ENCODE measurements at regions not wholly inside any gene's neighbourhood (a gene's known extent, or its start where the extent isn't known, plus 50 kb on each side); places are given as distances from the start of the nearest gene placed in this dataset.

GRCh38 chr4:17204908-17205307 is 306.5 kb upstream of the LDB2 start:
- no peak overlapping the region for H2BK5ac ChIP-seq (ENCODE audit: low read depth, low read length, poor library complexity)
- H3K36me3 ChIP-seq (ENCODE audit: control insufficient read depth in 1 of 2, insufficient read depth in 2 of 2, low read length in 2 of 2), result no peaks in the 10 kb centered on the region
- H3K9ac ChIP-seq (ENCODE audit: low read length), result no peak overlapping the region
- peaks cover 4% of the 10 kb centered on the region for H3K9me3 ChIP-seq (ENCODE audit: insufficient read depth, low read depth, low read length)
- H3K27me3 ChIP-seq (ENCODE audit: insufficient read depth, low read length), result no peaks in the 10 kb centered on the region
- no peak overlapping the region for H3K4ac ChIP-seq (ENCODE audit: low read depth, low read length)
- no peak overlapping the region for H4K12ac ChIP-seq (ENCODE audit: low read depth, low read length)
- H3K27ac ChIP-seq (ENCODE audit: low read depth, low read length), result no peak overlapping the region
- no peak overlapping the region for H2AFZ ChIP-seq (ENCODE audit: insufficient read depth, low read length, poor library complexity)
- no peak overlapping the region for H3K4me3 ChIP-seq (ENCODE audit: low read depth, low read length)
- H4K8ac ChIP-seq (ENCODE audit: low read depth, low read length), result no peak overlapping the region
- no CpG with 5 or more reads among the region's 2 CpGs for WGBS (ENCODE audit: extremely low coverage, insufficient coverage, insufficient read length)
- H3K23ac ChIP-seq (ENCODE audit: low read length), result no peak overlapping the region
- H3K18ac ChIP-seq (ENCODE audit: low read length), result no peak overlapping the region
- H3K79me2 ChIP-seq (ENCODE audit: control insufficient read depth, insufficient read depth, low read length, poor library complexity), result no peaks in the 10 kb centered on the region
- no peaks in the 10 kb centered on the region for H3K4me1 ChIP-seq (ENCODE audit: control insufficient read depth in 1 of 2, insufficient read depth in 2 of 2, low read length in 2 of 2)
- no peak overlapping the region for H4K91ac ChIP-seq (ENCODE audit: low read depth, low read length)
- H3K4me2 ChIP-seq (ENCODE audit: low read length), result no peak overlapping the region
- H2BK12ac ChIP-seq (ENCODE audit: low read length), result no peak overlapping the region
- no peak overlapping the region for H2BK120ac ChIP-seq (ENCODE audit: insufficient read depth, low read length, poor library complexity)
- DNase-seq, result no peak
- no peaks in the 10 kb centered on the region for H3K79me1 ChIP-seq (ENCODE audit: low read length)
- H3K14ac ChIP-seq (ENCODE audit: low read length), result no peak overlapping the region
- H2AK5ac ChIP-seq (ENCODE audit: low read length), result no peak overlapping the region

DNA sequence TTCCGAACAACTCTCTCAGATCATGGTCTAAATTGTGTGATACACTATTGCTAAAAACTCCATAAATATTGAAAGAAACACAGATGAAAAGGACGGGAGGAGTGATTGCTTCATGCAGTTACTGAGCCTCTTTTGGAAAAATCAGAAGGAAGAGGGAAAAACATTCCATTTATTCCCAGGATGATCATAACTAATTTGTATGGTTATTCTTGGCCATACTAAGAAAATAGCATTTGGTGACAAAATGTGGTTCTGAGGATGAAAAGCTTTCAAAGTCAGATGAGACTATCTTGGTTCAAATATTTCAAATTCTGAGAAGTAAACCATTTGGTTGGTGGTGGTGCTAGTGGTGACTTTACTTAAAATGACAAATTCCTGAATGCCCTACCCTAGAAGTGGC is 305.4 kb upstream of the LDB2 start:
- Histone ChIP-seq H2BK120ac (ENCODE audit: insufficient read depth, low read length, poor library complexity) (no peak overlapping the region), H3K27me3 (ENCODE audit: insufficient read depth, low read length) (no peaks in the 10 kb centered on the region), H3K4me3 (ENCODE audit: low read depth, low read length) (no peak overlapping the region), H2AK5ac (ENCODE audit: low read length) (no peak overlapping the region), H3K79me1 (ENCODE audit: low read length) (no peaks in the 10 kb centered on the region), H3K79me2 (ENCODE audit: control insufficient read depth, insufficient read depth, low read length, poor library complexity) (no peaks in the 10 kb centered on the region), H3K4ac (ENCODE audit: low read depth, low read length) (no peak overlapping the region), H2BK12ac (ENCODE audit: low read length) (no peak overlapping the region), H3K36me3 (ENCODE audit: control insufficient read depth in 1 of 2, insufficient read depth in 2 of 2, low read length in 2 of 2) (no peaks in the 10 kb centered on the region), H3K9ac (ENCODE audit: low read length) (no peak overlapping the region), H4K8ac (ENCODE audit: low read depth, low read length) (no peak overlapping the region), H3K9me3 (ENCODE audit: insufficient read depth, low read depth, low read length) (peaks cover 2% of the 10 kb centered on the region), H3K14ac (ENCODE audit: low read length) (no peak overlapping the region), H3K18ac (ENCODE audit: low read length) (no peak overlapping the region), H3K27ac (ENCODE audit: low read depth, low read length) (no peak overlapping the region), H3K4me2 (ENCODE audit: low read length) (no peak overlapping the region), H4K91ac (ENCODE audit: low read depth, low read length) (no peak overlapping the region), H3K4me1 (ENCODE audit: control insufficient read depth in 1 of 2, insufficient read depth in 2 of 2, low read length in 2 of 2) (no peaks in the 10 kb centered on the region), H4K12ac (ENCODE audit: low read depth, low read length) (no peak overlapping the region), H3K23ac (ENCODE audit: low read length) (no peak overlapping the region), H2BK5ac (ENCODE audit: low read depth, low read length, poor library complexity) (no peak overlapping the region), H2AFZ (ENCODE audit: insufficient read depth, low read length, poor library complexity) (no peak overlapping the region)
- no CpG with 5 or more reads among the region's 2 CpGs for WGBS (ENCODE audit: extremely low coverage, insufficient coverage, insufficient read length)
- no peak for DNase-seq

DNA sequence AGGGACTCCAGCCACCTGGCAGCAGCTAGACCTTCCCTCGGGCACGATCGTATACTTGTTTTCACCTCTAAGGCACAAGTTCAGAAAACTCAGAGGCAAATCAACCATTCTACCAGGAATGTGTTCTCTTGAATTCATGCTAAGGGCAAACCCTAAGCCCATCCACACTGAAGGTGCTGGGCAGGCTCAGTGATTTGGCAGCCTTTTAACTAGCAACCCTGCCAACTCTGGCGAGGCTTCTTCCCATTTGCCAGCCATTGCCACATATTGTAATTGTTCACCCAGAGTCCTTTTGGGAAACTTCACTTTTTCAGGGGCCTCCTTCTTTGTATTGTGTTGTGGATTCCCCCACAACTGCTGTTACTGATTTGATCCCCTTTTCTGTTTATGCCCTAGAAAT is 298.6 kb upstream of the LDB2 start:
- H2BK5ac ChIP-seq (ENCODE audit: low read depth, low read length, poor library complexity), result no peak overlapping the region
- no peaks in the 10 kb centered on the region for H3K9me3 ChIP-seq (ENCODE audit: insufficient read depth, low read depth, low read length)
- H3K4me2 ChIP-seq (ENCODE audit: low read length), result no peak overlapping the region
- H2AFZ ChIP-seq (ENCODE audit: insufficient read depth, low read length, poor library complexity), result no peak overlapping the region
- H3K9ac ChIP-seq (ENCODE audit: low read length), result no peak overlapping the region
- H2AK5ac ChIP-seq (ENCODE audit: low read length), result no peak overlapping the region
- no peak overlapping the region for H4K12ac ChIP-seq (ENCODE audit: low read depth, low read length)
- H3K79me1 ChIP-seq (ENCODE audit: low read length), result no peaks in the 10 kb centered on the region
- no peaks in the 10 kb centered on the region for H3K4me1 ChIP-seq (ENCODE audit: control insufficient read depth in 1 of 2, insufficient read depth in 2 of 2, low read length in 2 of 2)
- no peak for DNase-seq
- no peak overlapping the region for H3K4me3 ChIP-seq (ENCODE audit: low read depth, low read length)
- no peak overlapping the region for H3K4ac ChIP-seq (ENCODE audit: low read depth, low read length)
- no peak overlapping the region for H4K91ac ChIP-seq (ENCODE audit: low read depth, low read length)
- H4K8ac ChIP-seq (ENCODE audit: low read depth, low read length), result no peak overlapping the region
- H3K27me3 ChIP-seq (ENCODE audit: insufficient read depth, low read length), result no peaks in the 10 kb centered on the region
- no peaks in the 10 kb centered on the region for H3K79me2 ChIP-seq (ENCODE audit: control insufficient read depth, insufficient read depth, low read length, poor library complexity)
- H3K27ac ChIP-seq (ENCODE audit: low read depth, low read length), result no peak overlapping the region
- no peak overlapping the region for H2BK12ac ChIP-seq (ENCODE audit: low read length)
- no peak overlapping the region for H3K23ac ChIP-seq (ENCODE audit: low read length)
- H3K18ac ChIP-seq (ENCODE audit: low read length), result no peak overlapping the region
- WGBS (ENCODE audit: extremely low coverage, insufficient coverage, insufficient read length), result no CpG with 5 or more reads among the region's 4 CpGs
- no peak overlapping the region for H3K14ac ChIP-seq (ENCODE audit: low read length)
- no peaks in the 10 kb centered on the region for H3K36me3 ChIP-seq (ENCODE audit: control insufficient read depth in 1 of 2, insufficient read depth in 2 of 2, low read length in 2 of 2)
- H2BK120ac ChIP-seq (ENCODE audit: insufficient read depth, low read length, poor library complexity), result no peak overlapping the region

DNA sequence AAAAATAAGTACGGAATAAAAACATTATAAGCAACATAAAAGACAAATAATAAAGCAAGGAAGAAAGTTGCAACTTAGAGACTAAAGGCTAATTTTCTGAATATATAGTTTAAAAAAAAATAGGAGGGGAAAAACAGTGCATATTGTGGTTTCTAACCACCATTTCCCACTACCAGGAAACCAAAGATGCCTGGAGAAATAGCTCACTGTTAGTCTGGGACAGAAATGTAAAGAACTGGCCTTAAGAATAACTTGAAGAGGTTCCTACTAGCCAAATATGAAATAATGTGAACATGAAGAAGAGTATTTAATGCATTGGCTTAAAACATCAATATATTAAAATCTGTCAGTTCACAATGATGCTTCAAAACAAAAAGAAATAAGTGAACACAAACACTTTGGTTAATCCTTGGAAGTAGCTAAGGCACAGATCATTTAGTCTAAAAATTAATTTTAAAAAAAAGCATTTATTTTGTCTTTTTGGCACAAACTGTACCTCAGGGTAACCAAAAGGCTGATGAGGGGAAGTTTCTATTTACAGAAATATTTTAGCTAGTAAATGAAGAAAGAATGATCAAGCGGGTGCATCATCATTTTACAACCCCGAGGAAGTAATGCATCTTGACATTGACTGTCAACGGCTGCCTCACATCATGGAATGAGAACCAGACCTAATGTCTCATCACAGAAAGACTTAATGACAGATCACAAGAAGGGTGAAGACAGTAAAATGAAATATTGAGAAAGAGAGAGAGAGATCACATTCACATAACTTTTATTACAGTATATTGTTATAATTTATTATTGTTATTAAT is 297.2 kb upstream of the LDB2 start:
- Histone ChIP-seq H3K9ac (ENCODE audit: low read length) (no peak overlapping the region), H4K12ac (ENCODE audit: low read depth, low read length) (no peak overlapping the region), H3K79me1 (ENCODE audit: low read length) (no peaks in the 10 kb centered on the region), H3K4me1 (ENCODE audit: control insufficient read depth in 1 of 2, insufficient read depth in 2 of 2, low read length in 2 of 2) (no peaks in the 10 kb centered on the region), H4K91ac (ENCODE audit: low read depth, low read length) (no peak overlapping the region), H3K4me3 (ENCODE audit: low read depth, low read length) (no peak overlapping the region), H3K4ac (ENCODE audit: low read depth, low read length) (no peak overlapping the region), H3K9me3 (ENCODE audit: insufficient read depth, low read depth, low read length) (no peaks in the 10 kb centered on the region), H4K8ac (ENCODE audit: low read depth, low read length) (no peak overlapping the region), H2AK5ac (ENCODE audit: low read length) (no peak overlapping the region), H2BK5ac (ENCODE audit: low read depth, low read length, poor library complexity) (no peak overlapping the region), H2BK12ac (ENCODE audit: low read length) (no peak overlapping the region), H2AFZ (ENCODE audit: insufficient read depth, low read length, poor library complexity) (no peak overlapping the region), H3K27me3 (ENCODE audit: insufficient read depth, low read length) (no peaks in the 10 kb centered on the region), H3K36me3 (ENCODE audit: control insufficient read depth in 1 of 2, insufficient read depth in 2 of 2, low read length in 2 of 2) (no peaks in the 10 kb centered on the region), H3K18ac (ENCODE audit: low read length) (no peak overlapping the region), H3K4me2 (ENCODE audit: low read length) (no peak overlapping the region), H3K79me2 (ENCODE audit: control insufficient read depth, insufficient read depth, low read length, poor library complexity) (no peaks in the 10 kb centered on the region), H2BK120ac (ENCODE audit: insufficient read depth, low read length, poor library complexity) (no peak overlapping the region), H3K23ac (ENCODE audit: low read length) (no peak overlapping the region), H3K27ac (ENCODE audit: low read depth, low read length) (no peak overlapping the region), H3K14ac (ENCODE audit: low read length) (no peak overlapping the region)
- no peak for DNase-seq
- WGBS (ENCODE audit: extremely low coverage, insufficient coverage, insufficient read length), result no CpG with 5 or more reads among the region's 4 CpGs
